ENCODE measurements at regions not wholly inside any gene's neighbourhood (a gene's known extent, or its start where the extent isn't known, plus 50 kb on each side); places are given as distances from the start of the nearest gene placed in this dataset.

- TF ChIP-seq SP1 (IDR thresholded peaks at IDR 0.05) (no peak), BHLHE40 (IDR thresholded peaks at IDR 0.05; ENCODE audit: borderline replicate concordance) (no peak), FOXM1 (IDR thresholded peaks at IDR 0.05; ENCODE audit: borderline replicate concordance) (no peak), ZNF384 (IDR thresholded peaks at IDR 0.05) (no peak), FOXA1 (IDR thresholded peaks at IDR 0.05) (no peak), NFRKB (IDR thresholded peaks at IDR 0.05) (no peak), PKNOX1 (IDR thresholded peaks at IDR 0.05) (no peak), SUZ12 (IDR thresholded peaks at IDR 0.05) (no peak)
Measured at GRCh38 chrX:20372533-20372932, 105.8 kb upstream of the RPS6KA3 start.
